NCI-H1048 (cell line): ENCODE measurements at regions not wholly inside any gene's neighbourhood (a gene's known extent, or its start where the extent isn't known, plus 50 kb on each side); places are given as distances from the start of the nearest gene placed in this dataset.

Source experiments
- DNase-seq: peaks from one replicate; lab custom pipeline; 2025; lab: John Stamatoyannopoulos, UW

GRCh38 chr3:67790043-67790442, 135.6 kb upstream of the SUCLG2 start:
- DNase-seq = no peak

- no peak for DNase-seq
Measured at GRCh38 chr3:67788396-67788795, 134.0 kb upstream of the SUCLG2 start.

- DNase-seq = no peak
Measured at GRCh38 chr3:67783281-67784250, 129.2 kb upstream of the SUCLG2 start.

GRCh38 chr3:67781871-67782270, 127.5 kb upstream of the SUCLG2 start:
- no peak for DNase-seq

- DNase-seq = no peak
Measured at GRCh38 chr3:67781218-67781617, 126.8 kb upstream of the SUCLG2 start.

- DNase-seq = no peak
Measured at GRCh38 chr3:67774676-67775075, 120.3 kb upstream of the SUCLG2 start.

GRCh38 chr3:67765575-67765974, 111.2 kb upstream of the SUCLG2 start:
- DNase-seq = no peak

GRCh38 chr3:67745296-67745695, 90.9 kb upstream of the SUCLG2 start:
- no peak for DNase-seq

GRCh38 chr3:67744699-67745098, 90.3 kb upstream of the SUCLG2 start:
- no peak for DNase-seq

- no peak for DNase-seq
Measured at GRCh38 chr3:67739851-67740250, 85.4 kb upstream of the SUCLG2 start.

- DNase-seq = no peak
Measured at GRCh38 chr3:67737906-67738865, 83.8 kb upstream of the SUCLG2 start.

GRCh38 chr3:67737140-67737539, 82.7 kb upstream of the SUCLG2 start:
- DNase-seq = no peak

GRCh38 chr3:67733269-67733950, 79.0 kb upstream of the SUCLG2 start:
- DNase-seq = no peak

GRCh38 chr3:67724434-67724833, 70.0 kb upstream of the SUCLG2 start:
- DNase-seq = no peak

- DNase-seq = no peak
Measured at GRCh38 chr3:67723863-67724262, 69.5 kb upstream of the SUCLG2 start.

- no peak for DNase-seq
Measured at GRCh38 chr3:67719333-67719732, 64.9 kb upstream of the SUCLG2 start.

GRCh38 chr3:67715971-67716370, 61.6 kb upstream of the SUCLG2 start:
- no peak for DNase-seq

GRCh38 chr3:67713764-67714469, 59.5 kb upstream of the SUCLG2 start:
- no peak for DNase-seq

GRCh38 chr3:67712259-67712658, 57.8 kb upstream of the SUCLG2 start:
- DNase-seq = no peak

- DNase-seq = no peak
Measured at GRCh38 chr3:67710396-67710795, 56.0 kb upstream of the SUCLG2 start.

- no peak for DNase-seq
Measured at GRCh38 chr3:67706934-67707333, 52.5 kb upstream of the SUCLG2 start.
